Naive B cell (primary cell): ENCODE measurements at regions not wholly inside any gene's neighbourhood (a gene's known extent, or its start where the extent isn't known, plus 50 kb on each side); places are given as distances from the start of the nearest gene placed in this dataset.
A peak's percentile ranks its signal among the peaks of the same experiment; 100 is the strongest.

Experiments used
- ATAC-seq, 2 donors: fragments of 150-1000 bp; cut with Tn5 transposase; 2 replicates each; pipeline ENCODE4 v1.10.0; 2021; ENCODE audit warnings: low read depth in 2 of 2, mild to moderate bottlenecking in 2 of 2, moderate library complexity in 2 of 2
- DNase-seq: peaks from one replicate; pipeline ENCODE4 v3.0.0; 2022
- H3K27ac Mint-ChIP-seq, 6 donors: one replicate each; pipeline ENCODE4 v1.8.0; 2020 to 2022; ENCODE audit warnings: mild to moderate bottlenecking in 6 of 6, mixed read lengths in 6 of 6, moderate library complexity in 5 of 6, inconsistent platforms in 2 of 6
- H3K27me3 Mint-ChIP-seq, 3 donors: one replicate each; pipeline ENCODE4 v1.8.0; 2021 to 2022; ENCODE audit warnings: mixed read lengths in 3 of 3, mild to moderate bottlenecking in 1 of 3
- H3K36me3 Mint-ChIP-seq, 2 donors: one replicate each; pipeline ENCODE4 v1.8.0; 2020 to 2022; ENCODE audit warnings: mixed read lengths in 2 of 2, inconsistent platforms in 1 of 2, mild to moderate bottlenecking in 1 of 2
- H3K4me1 Mint-ChIP-seq, 3 donors: one replicate each; pipeline ENCODE4 v1.8.0; 2020 to 2022; ENCODE audit warnings: mixed read lengths in 3 of 3, inconsistent platforms in 1 of 3, mild to moderate bottlenecking in 1 of 3, moderate library complexity in 1 of 3
- H3K4me3 Mint-ChIP-seq, 8 donors: one replicate each; pipeline ENCODE4 v1.8.0; 2020 to 2022; ENCODE audit warnings: mild to moderate bottlenecking in 8 of 8, mixed read lengths in 8 of 8, moderate library complexity in 8 of 8, inconsistent platforms in 2 of 8
- H3K9me3 Mint-ChIP-seq, 7 donors: one replicate each; pipeline ENCODE4 v1.8.0; 2020 to 2022; ENCODE audit warnings: mixed read lengths in 7 of 7, mild to moderate bottlenecking in 5 of 7, inconsistent platforms in 2 of 7, moderate library complexity in 1 of 7

DNA sequence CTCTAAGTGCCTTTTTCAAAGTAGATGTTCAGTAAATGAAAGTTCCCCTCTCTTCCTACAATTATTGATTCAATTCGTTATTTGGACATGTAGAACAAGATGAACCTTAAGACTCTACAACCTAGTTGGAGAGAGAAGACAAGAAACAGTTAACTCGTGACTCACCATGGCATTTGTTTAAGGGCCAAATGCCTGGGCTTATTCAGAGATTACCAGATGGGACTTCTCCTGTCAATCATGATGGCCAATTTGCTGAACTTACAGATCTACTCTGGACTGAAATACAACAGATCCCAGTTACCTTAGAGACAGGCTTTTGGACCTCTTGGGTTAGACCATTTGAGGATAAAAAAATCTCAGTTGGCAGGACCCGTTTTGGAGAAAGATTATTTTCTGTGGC lies 93.5 kb downstream of the C1orf94 start:
- H3K27me3 Mint-ChIP-seq = peaks cover 22 to 38% (median 31%) of the 10 kb centered on the region in 3 donors
- H3K9me3 Mint-ChIP-seq = peaks cover 0 to 6% (median 3%) of the 10 kb centered on the region in 7 donors
- no peak for DNase-seq
- H3K36me3 Mint-ChIP-seq = no peaks in the 10 kb centered on the region
- no peak overlapping the region for H3K4me3 Mint-ChIP-seq
- no peak overlapping the region for H3K27ac Mint-ChIP-seq
- no peak for ATAC-seq
- no peaks in the 10 kb centered on the region for H3K4me1 Mint-ChIP-seq

DNA sequence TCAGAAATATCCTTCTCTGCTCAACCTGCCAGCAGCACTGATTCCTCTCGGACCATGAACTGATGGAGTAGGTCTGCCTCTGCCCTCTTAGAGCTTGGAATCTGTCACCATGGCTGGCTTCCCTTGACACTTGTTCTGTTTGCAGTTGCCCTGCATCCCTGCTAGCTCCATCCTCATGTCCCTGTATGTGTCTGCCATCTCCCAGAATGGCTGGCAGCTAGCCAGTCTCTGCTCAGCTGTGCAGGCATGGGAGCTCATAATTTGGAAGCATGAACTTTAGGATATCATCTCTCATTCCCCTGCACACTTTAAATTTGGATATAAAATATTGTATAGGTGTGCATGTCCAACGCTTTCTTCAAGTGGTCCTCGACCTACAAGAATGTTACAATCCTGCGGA lies 95.4 kb downstream of the C1orf94 start:
- Mint-ChIP-seq H3K27ac (no peak overlapping the region), H3K4me1 (no peaks in the 10 kb centered on the region), H3K27me3 (peaks cover 22 to 38% (median 31%) of the 10 kb centered on the region in 3 donors), H3K4me3 (no peak overlapping the region), H3K36me3 (no peaks in the 10 kb centered on the region), H3K9me3 (peaks cover 0 to 6% (median 3%) of the 10 kb centered on the region in 7 donors)
- ATAC-seq (no peak), DNase-seq (no peak)

DNA sequence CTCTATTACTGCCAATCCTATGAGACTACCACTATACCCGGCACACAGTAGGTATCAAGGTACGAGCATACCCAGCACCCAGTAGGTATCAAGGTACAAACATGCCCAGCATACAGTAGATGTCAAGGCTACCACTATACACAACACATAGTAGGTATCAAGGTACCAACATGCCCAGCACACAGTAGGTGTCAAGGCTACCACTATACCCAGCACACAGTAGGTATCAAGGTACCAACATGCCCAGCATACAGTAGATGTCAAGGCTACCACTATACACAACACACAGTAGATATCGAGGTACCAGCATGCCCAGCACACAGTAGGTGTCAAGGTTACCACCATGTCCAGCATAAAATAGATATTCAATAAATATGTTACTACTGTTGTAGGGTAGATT lies 98.4 kb downstream of the C1orf94 start:
- ATAC-seq (no peak), DNase-seq (no peak)
- Mint-ChIP-seq H3K36me3 (no peaks in the 10 kb centered on the region), H3K27ac (no peak overlapping the region), H3K4me3 (no peak overlapping the region), H3K9me3 (peaks cover 0 to 4% (median 0%) of the 10 kb centered on the region in 7 donors), H3K27me3 (peaks cover 6 to 17% (median 13%) of the 10 kb centered on the region in 3 donors), H3K4me1 (no peaks in the 10 kb centered on the region)

- H3K4me3 Mint-ChIP-seq = no peak overlapping the region
- no peak for DNase-seq
- no peaks in the 10 kb centered on the region for H3K36me3 Mint-ChIP-seq
- H3K27me3 Mint-ChIP-seq = peaks cover 8 to 18% (median 12%) of the 10 kb centered on the region in 3 donors
- ATAC-seq = no peak
- no peaks in the 10 kb centered on the region for H3K4me1 Mint-ChIP-seq
- peak overlapping the region in 1 of 6 donors; percentile 25 for H3K27ac Mint-ChIP-seq
- H3K9me3 Mint-ChIP-seq = peaks cover 0 to 8% (median 2%) of the 10 kb centered on the region in 7 donors
These were observed 99.9 kb downstream of the C1orf94 start for GRCh38 chr1:34276606-34277005.

DNA sequence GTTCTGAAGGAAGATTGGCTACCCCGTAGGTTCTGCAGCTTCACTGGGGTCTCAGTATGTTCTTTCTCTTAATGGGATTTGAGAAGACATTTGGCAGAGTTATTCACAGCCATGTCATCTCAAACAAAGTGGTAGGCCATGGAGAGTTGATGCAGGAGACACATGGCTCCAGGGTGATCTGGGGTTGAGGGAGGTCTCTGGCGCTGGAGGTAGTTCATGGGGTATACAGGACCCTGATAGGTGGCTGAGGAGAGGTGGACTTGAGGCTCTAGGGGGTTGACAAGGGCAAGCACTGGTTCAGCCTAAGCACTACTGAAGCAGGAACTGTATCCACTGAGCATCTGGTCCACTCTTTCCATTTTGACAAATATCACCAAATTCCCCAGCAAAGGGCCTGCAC lies 100.4 kb downstream of the C1orf94 start:
- H3K4me1 Mint-ChIP-seq = no peaks in the 10 kb centered on the region
- no peak overlapping the region for H3K4me3 Mint-ChIP-seq
- no peaks in the 10 kb centered on the region for H3K36me3 Mint-ChIP-seq
- no peak overlapping the region for H3K27ac Mint-ChIP-seq
- peaks cover 7 to 12% (median 8%) of the 10 kb centered on the region in 3 donors for H3K27me3 Mint-ChIP-seq
- ATAC-seq (no peak), DNase-seq (no peak)
- peaks cover 0 to 8% (median 6%) of the 10 kb centered on the region in 7 donors for H3K9me3 Mint-ChIP-seq

DNA sequence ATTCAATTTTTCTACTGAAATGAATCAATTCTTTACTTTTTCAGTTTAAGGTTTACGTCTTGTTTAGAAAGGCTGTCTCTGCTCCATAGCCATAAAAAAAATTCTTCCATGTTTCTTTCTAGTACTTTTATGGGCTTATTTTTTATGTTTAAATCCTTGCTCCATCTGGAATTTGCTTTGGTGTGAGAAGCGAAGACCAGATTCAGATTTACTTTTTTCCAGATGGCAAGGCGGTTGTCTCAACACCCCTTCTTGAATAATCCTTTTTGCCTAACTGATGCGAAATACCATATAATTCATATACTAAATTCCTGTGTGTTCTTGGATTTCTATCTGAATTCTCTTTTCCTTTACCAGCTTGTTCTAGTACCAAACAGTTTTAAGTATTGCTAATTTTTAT lies 101.5 kb downstream of the C1orf94 start:
- Mint-ChIP-seq H3K9me3 (peaks cover 3 to 11% (median 6%) of the 10 kb centered on the region in 7 donors), H3K4me3 (no peak overlapping the region), H3K36me3 (no peaks in the 10 kb centered on the region), H3K27me3 (peaks cover 6 to 8% (median 8%) of the 10 kb centered on the region in 3 donors), H3K4me1 (no peaks in the 10 kb centered on the region), H3K27ac (no peak overlapping the region)
- ATAC-seq (no peak), DNase-seq (no peak)

DNA sequence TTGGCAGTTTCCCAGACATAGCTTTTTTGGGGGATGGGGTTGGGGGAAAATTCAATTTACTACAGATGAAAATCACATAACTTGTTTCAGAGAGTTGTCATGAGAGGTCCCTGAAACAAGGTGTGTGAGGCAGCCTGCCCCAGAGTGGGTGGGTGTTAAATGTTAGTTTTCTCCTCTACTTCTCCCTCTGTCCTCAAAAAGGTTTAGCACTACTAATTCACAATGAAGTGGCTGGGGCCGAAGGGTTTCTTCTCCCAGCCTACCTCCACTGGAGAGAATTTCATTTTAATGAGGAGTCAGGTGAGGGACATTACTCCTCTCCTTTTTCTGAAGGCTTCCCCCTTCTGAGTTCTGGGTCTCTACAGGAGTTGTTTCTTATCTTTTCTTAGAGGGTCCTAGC lies 103.3 kb downstream of the C1orf94 start:
- H3K27me3 Mint-ChIP-seq = peaks cover 6 to 10% (median 8%) of the 10 kb centered on the region in 3 donors
- H3K4me3 Mint-ChIP-seq = no peak overlapping the region
- no peak for DNase-seq
- ATAC-seq = no peak
- no peaks in the 10 kb centered on the region for H3K4me1 Mint-ChIP-seq
- no peak overlapping the region for H3K27ac Mint-ChIP-seq
- no peaks in the 10 kb centered on the region for H3K36me3 Mint-ChIP-seq
- H3K9me3 Mint-ChIP-seq = peaks cover 3 to 11% (median 9%) of the 10 kb centered on the region in 7 donors

GRCh38 chr1:34280509-34280908 lies 103.8 kb downstream of the C1orf94 start:
- H3K27ac Mint-ChIP-seq = peak overlapping the region in 1 of 6 donors; percentile 47
- no peaks in the 10 kb centered on the region for H3K36me3 Mint-ChIP-seq
- no peaks in the 10 kb centered on the region for H3K4me1 Mint-ChIP-seq
- H3K27me3 Mint-ChIP-seq = peaks cover 6 to 9% (median 8%) of the 10 kb centered on the region in 3 donors
- H3K4me3 Mint-ChIP-seq = no peak overlapping the region
- H3K9me3 Mint-ChIP-seq = peaks cover 3 to 11% (median 9%) of the 10 kb centered on the region in 7 donors
- ATAC-seq = no peak
- no peak for DNase-seq

- Mint-ChIP-seq H3K27ac (no peak overlapping the region), H3K4me3 (no peak overlapping the region), H3K4me1 (no peaks in the 10 kb centered on the region), H3K9me3 (peaks cover 3 to 11% (median 9%) of the 10 kb centered on the region in 7 donors), H3K27me3 (peaks cover 6 to 9% (median 8%) of the 10 kb centered on the region in 3 donors), H3K36me3 (no peaks in the 10 kb centered on the region)
- no peak for ATAC-seq
- no peak for DNase-seq
These were observed 106.4 kb downstream of the C1orf94 start for GRCh38 chr1:34283142-34283541.

- Mint-ChIP-seq H3K36me3 (no peaks in the 10 kb centered on the region), H3K27ac (no peak overlapping the region), H3K9me3 (peaks cover 3 to 10% (median 6%) of the 10 kb centered on the region in 7 donors), H3K4me3 (no peak overlapping the region), H3K4me1 (no peaks in the 10 kb centered on the region), H3K27me3 (peaks cover 0 to 5% (median 0%) of the 10 kb centered on the region in 3 donors)
- no peak for DNase-seq
- no peak for ATAC-seq
These were observed 109.8 kb downstream of the C1orf94 start for GRCh38 chr1:34286511-34286910.

GRCh38 chr1:34290831-34291230 lies 114.1 kb downstream of the C1orf94 start:
- Mint-ChIP-seq H3K27ac (no peak overlapping the region), H3K4me1 (no peaks in the 10 kb centered on the region), H3K4me3 (no peak overlapping the region), H3K36me3 (no peaks in the 10 kb centered on the region), H3K9me3 (peaks cover 0 to 4% (median 0%) of the 10 kb centered on the region in 7 donors), H3K27me3 (peaks cover 0 to 6% (median 0%) of the 10 kb centered on the region in 3 donors)
- DNase-seq (no peak), ATAC-seq (no peak)

- Mint-ChIP-seq H3K4me1 (no peaks in the 10 kb centered on the region), H3K36me3 (no peaks in the 10 kb centered on the region), H3K27me3 (peaks cover 0 to 6% (median 0%) of the 10 kb centered on the region in 3 donors), H3K9me3 (peaks cover 0 to 4% (median 0%) of the 10 kb centered on the region in 7 donors), H3K4me3 (no peak overlapping the region), H3K27ac (no peak overlapping the region)
- ATAC-seq (no peak), DNase-seq (no peak)
These were observed 115.8 kb downstream of the C1orf94 start for GRCh38 chr1:34292472-34292871.

DNA sequence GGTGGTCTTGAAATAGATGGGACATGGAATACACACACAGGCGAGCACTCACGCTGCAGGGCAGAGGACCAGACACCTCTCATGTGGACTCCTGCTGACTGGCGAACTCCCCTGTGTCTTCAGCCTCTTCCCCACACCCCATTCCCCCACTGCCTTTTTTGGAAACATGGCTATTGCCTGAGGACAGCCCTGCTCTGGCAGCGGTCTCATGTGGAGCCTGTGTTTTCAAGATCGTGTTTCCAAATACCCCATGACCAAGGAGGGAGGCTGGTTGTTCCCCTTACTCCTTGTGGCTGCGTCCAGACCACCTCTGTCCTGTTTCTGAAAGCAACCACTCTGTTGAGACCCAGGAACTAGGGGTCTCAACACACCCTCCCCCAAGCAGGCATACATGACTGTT lies 119.4 kb downstream of the C1orf94 start:
- H3K4me1 Mint-ChIP-seq = no peaks in the 10 kb centered on the region
- no peak for ATAC-seq
- H3K27ac Mint-ChIP-seq = no peak overlapping the region
- no peak for DNase-seq
- H3K9me3 Mint-ChIP-seq = peaks cover 0 to 4% (median 2%) of the 10 kb centered on the region in 7 donors
- H3K4me3 Mint-ChIP-seq = no peak overlapping the region
- no peaks in the 10 kb centered on the region for H3K36me3 Mint-ChIP-seq
- H3K27me3 Mint-ChIP-seq = peaks cover 0 to 6% (median 0%) of the 10 kb centered on the region in 3 donors

DNA sequence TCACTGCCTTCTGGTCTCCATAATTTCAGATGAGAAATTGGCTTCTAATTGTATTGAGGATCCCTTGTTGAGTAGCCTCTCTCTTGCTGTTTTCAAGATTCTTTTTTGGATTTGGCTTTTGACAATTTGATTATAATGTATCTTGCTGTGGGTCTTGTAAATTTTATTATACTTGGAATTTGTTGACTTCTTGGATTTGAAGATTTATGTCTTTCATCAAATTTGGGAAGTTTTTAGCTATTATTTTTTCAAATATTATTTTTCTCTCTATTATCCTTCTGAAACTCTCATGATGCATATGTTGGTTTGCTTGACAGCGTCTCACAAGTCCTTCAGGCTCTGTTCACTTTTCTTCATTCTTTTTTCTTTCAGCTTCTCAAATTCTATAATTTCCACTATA lies 126.1 kb downstream of the C1orf94 start:
- DNase-seq (no peak), ATAC-seq (no peak)
- H3K4me3 Mint-ChIP-seq = no peak overlapping the region
- H3K36me3 Mint-ChIP-seq = peaks cover 0 to 14% of the 10 kb centered on the region in 2 donors
- no peak overlapping the region for H3K27ac Mint-ChIP-seq
- H3K9me3 Mint-ChIP-seq = peaks cover 7 to 30% (median 8%) of the 10 kb centered on the region in 7 donors
- peaks cover 5 to 31% (median 20%) of the 10 kb centered on the region in 3 donors for H3K27me3 Mint-ChIP-seq
- H3K4me1 Mint-ChIP-seq = no peaks in the 10 kb centered on the region

- ATAC-seq (no peak), DNase-seq (no peak)
- Mint-ChIP-seq H3K27ac (no peak overlapping the region), H3K36me3 (peaks cover 0 to 14% of the 10 kb centered on the region in 2 donors), H3K9me3 (peaks cover 7 to 30% (median 8%) of the 10 kb centered on the region in 7 donors), H3K4me3 (no peak overlapping the region), H3K27me3 (peaks cover 5 to 35% (median 20%) of the 10 kb centered on the region in 3 donors), H3K4me1 (no peaks in the 10 kb centered on the region)
These were observed 126.5 kb downstream of the C1orf94 start for GRCh38 chr1:34303218-34303617.
